HepG2 (cell line): ENCODE measurements at regions not wholly inside any gene's neighbourhood (a gene's known extent, or its start where the extent isn't known, plus 50 kb on each side); places are given as distances from the start of the nearest gene placed in this dataset.

Experiments
- ATAC-seq: fragments of 200-7000 bp; cut with Tn5 transposase; 3 replicates; pipeline ENCODE4 v1.9.1; 2020; ENCODE audit warnings: mild to moderate bottlenecking, moderate library complexity
- BruUV-seq: library from RNA; stranded (reverse); fragments of 400-500 nt; replicated peaks from 2 replicates; lab custom pipeline; 2021; lab: Mats Ljungman, UMichigan
- CTCF ChIA-PET: fragments of 300-600 bp; formaldehyde crosslinking; extraction: SDS; loops from one replicate; lab custom pipeline; 2021; ENCODE audit warnings: low total read pairs, inconsistent platforms, low intra/inter-chr PET ratio; lab: Yijun Ruan, JAX
- POLR2A ChIA-PET: fragments of 350-600 bp; sonication (Branson Sonifier 250); formaldehyde crosslinking; loops from one replicate; lab custom pipeline; 2020; ENCODE audit warnings: antibody characterized with exemption, inconsistent platforms; lab: Yijun Ruan, JAX
- DNase-seq: peaks from one replicate; pipeline ENCODE4 v3.0.0-alpha.2; 2015; ENCODE audit warnings: low spot score
- FAIRE-seq: peaks from 3 replicates; lab custom pipeline; 2011; peaks lifted over from hg19 to GRCh38; lab: Jason Lieb, UNC
- H2AFZ ChIP-seq: one replicate; pipeline ENCODE4 v1.6.1; 2011; ENCODE audit warnings: low read length, inconsistent platforms
- H3K27ac ChIP-seq: fragments of 300-600 bp; 3 replicates; pipeline ENCODE4 v1.8.0; 2011; ENCODE audit warnings: mixed run types, mild to moderate bottlenecking, mixed read lengths, low read length, inconsistent platforms; ENCODE audit not compliant: insufficient read depth; ENCODE audit errors: extremely low read length
- H3K27me3 ChIP-seq, 2 experiments: fragments of 200-600 bp in 1 of 2; 2 replicates in 1 of 2; 3 replicates in 1 of 2; pipeline versions ENCODE4 v1.6.0 to v1.8.0; 2011; ENCODE audit warnings: low read length in 2 of 2, mild to moderate bottlenecking in 2 of 2, moderate library complexity in 2 of 2, inconsistent platforms in 1 of 2; ENCODE audit not compliant: insufficient read depth in 2 of 2, control insufficient read depth in 1 of 2
- H3K36me3 ChIP-seq, 2 experiments: fragments of 200-600 bp in 1 of 2; replicated peaks in 1 of 2; 2 replicates in 1 of 2; 3 replicates in 1 of 2; pipeline versions ENCODE4 v1.5.1 to v1.8.0; 2011; ENCODE audit warnings: low read length in 2 of 2, inconsistent platforms in 1 of 2; ENCODE audit not compliant: insufficient read depth in 2 of 2, control insufficient read depth in 1 of 2
- H3K4me1 ChIP-seq: 2 replicates; pipeline ENCODE4 v1.5.1; 2012; ENCODE audit warnings: low read length, inconsistent platforms; ENCODE audit not compliant: insufficient read depth
- H3K4me2 ChIP-seq: 2 replicates; pipeline ENCODE4 v1.6.0; 2011; ENCODE audit warnings: low read depth, low read length, inconsistent platforms
- H3K4me3 ChIP-seq, 3 experiments: fragments of 200-600 bp in 1 of 3; sonication (generic), shearing (Covaris generic) in 1 of 3; replicated peaks in 1 of 3; 2 replicates each; pipeline ENCODE4 v1.5.1; 2011 to 2016; ENCODE audit warnings: low read length in 3 of 3, inconsistent platforms in 2 of 3, low read depth in 2 of 3, mild to moderate bottlenecking in 2 of 3, control low read depth in 1 of 3, mixed read lengths in 1 of 3; ENCODE audit not compliant: insufficient read depth in 1 of 3
- H3K79me2 ChIP-seq: one replicate; pipeline ENCODE4 v1.6.1; 2011; ENCODE audit warnings: low read length, inconsistent platforms; ENCODE audit not compliant: insufficient read depth
- H3K9ac ChIP-seq: 2 replicates; pipeline ENCODE4 v1.6.0; 2011; ENCODE audit warnings: mild to moderate bottlenecking, low read depth, low read length, inconsistent platforms; ENCODE audit not compliant: insufficient read depth
- H3K9me3 ChIP-seq: 2 replicates; pipeline ENCODE4 v1.5.1; 2012; ENCODE audit warnings: mild to moderate bottlenecking, low read length
- H4K20me1 ChIP-seq: 2 replicates; pipeline ENCODE4 v1.6.0; 2011; ENCODE audit warnings: inconsistent platforms, mild to moderate bottlenecking, low read length, moderate library complexity; ENCODE audit not compliant: insufficient read depth
- ADNP ChIP-seq: sonication (generic); formaldehyde crosslinking; IDR thresholded peaks from 2 replicates; pipeline ENCODE4 v1.4.0; 2020; ENCODE audit warnings: missing genetic modification reagents
- FOXJ3 ChIP-seq: sonication (generic); formaldehyde crosslinking; IDR thresholded peaks from 2 replicates; pipeline ENCODE4 v1.4.0; 2020; ENCODE audit warnings: missing genetic modification reagents, mild to moderate bottlenecking, borderline replicate concordance
- IRX3 ChIP-seq: sonication (generic); formaldehyde crosslinking; IDR thresholded peaks from 2 replicates; pipeline ENCODE4 v1.8.1; 2023; ENCODE audit warnings: mild to moderate bottlenecking, low read depth, missing genetic modification reagents, borderline replicate concordance
- MTA1 ChIP-seq: sonication (generic); formaldehyde crosslinking; IDR thresholded peaks from 2 replicates; pipeline ENCODE4 v1.4.0; 2020; ENCODE audit warnings: missing genetic modification reagents, mild to moderate bottlenecking, borderline replicate concordance
- NR2C2 ChIP-seq: sonication (generic); formaldehyde crosslinking; IDR thresholded peaks from 2 replicates; pipeline ENCODE4 v1.4.0; 2020; ENCODE audit warnings: missing genetic modification reagents, mild to moderate bottlenecking, moderate library complexity, borderline replicate concordance
- SMC3 ChIP-seq: IDR thresholded peaks from 2 replicates; pipeline ENCODE4 v1.6.1; 2011; ENCODE audit warnings: low read length, improper control_type of control experiment
- ZNF180 ChIP-seq: sonication (generic); formaldehyde crosslinking; IDR thresholded peaks from 2 replicates; pipeline ENCODE4 v1.4.0; 2020; ENCODE audit warnings: low read depth, missing genetic modification reagents, borderline replicate concordance
- ZNF546 ChIP-seq: sonication (generic); formaldehyde crosslinking; conservative IDR thresholded peaks from 2 replicates; pipeline ENCODE4 v1.8.1; 2023; ENCODE audit warnings: mild to moderate bottlenecking, missing genetic modification reagents
- whole genome bisulfite sequencing: methylation state at CpG from one replicate; pipeline ENCODE4 v1.1.6; 2017; ENCODE audit warnings: low lambda C conversion rate; 5-methylcytosine and 5-hydroxymethylcytosine counted together
- in situ Hi-C: cut with HindIII; loops from 2 replicates; pipeline ENCODE4 v1.10.0; 2017; ENCODE audit warnings: low pct_unique_long_range_greater_than_20kb; ENCODE audit not compliant: extremely low pct_ligation_motif_present
- intact Hi-C: fragments of 100-400 bp; cut with micrococcal nuclease; formaldehyde crosslinking; loops from one replicate; pipeline ENCODE4 v1.10.0; 2022; ENCODE audit not compliant: unreplicated experiment
- TF ChIP-seq, protein P1 (sequence below): sonication (generic); formaldehyde crosslinking; IDR thresholded peaks from 2 replicates; pipeline ENCODE4 v1.8.1; 2023; ENCODE audit warnings: missing genetic modification reagents, inconsistent platforms, borderline replicate concordance
- TF ChIP-seq, protein P2 (sequence below): fragments of 450-650 bp; IDR thresholded peaks from 2 replicates; pipeline ENCODE4 v1.6.1; 2016
- TF ChIP-seq, protein P3 (sequence below): sonication (generic); formaldehyde crosslinking; IDR thresholded peaks from 2 replicates; pipeline ENCODE4 v1.4.0; 2020; ENCODE audit warnings: mild to moderate bottlenecking, missing genetic modification reagents

DNA sequence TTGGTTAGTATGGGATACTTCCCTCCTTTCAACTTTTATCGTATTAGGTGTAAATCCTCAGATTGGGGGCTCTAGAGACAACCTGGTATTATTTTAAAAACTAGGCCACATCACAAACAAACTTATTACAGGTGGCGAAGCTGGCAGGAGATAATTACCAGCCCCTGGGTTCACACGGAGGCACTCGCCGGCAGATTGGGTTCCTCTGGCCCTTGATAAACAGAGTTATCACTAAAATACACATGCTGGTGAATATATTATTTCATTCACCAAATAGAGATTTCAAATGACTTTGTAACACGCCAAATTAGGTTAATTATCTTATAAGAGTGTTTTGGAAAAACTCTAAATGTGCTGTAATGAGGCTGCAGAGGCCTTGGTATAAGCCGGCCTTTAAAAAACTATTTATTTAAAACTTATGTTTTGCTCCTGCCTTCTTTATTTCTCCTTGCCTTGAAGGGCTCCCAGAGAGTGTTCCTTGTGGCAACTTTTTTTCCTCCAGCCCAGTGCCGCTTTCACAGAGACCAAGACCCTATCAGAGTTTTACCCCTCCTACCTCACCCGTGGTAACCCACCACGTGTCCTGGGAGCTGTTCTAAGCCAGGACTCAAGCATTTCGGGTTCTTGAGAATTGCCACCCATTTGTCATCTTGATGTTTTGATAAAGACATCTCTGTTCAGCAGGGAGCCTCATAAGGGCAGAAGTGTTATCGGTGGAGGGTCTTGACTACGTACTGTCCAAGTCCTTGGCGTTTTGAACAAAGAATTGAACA, 468.6 kb upstream of the CFAP20DC start:
- FAIRE-seq (no peak), DNase-seq (no peak), ATAC-seq (no peak)
- BruUV-seq, result no TSS peak
- Histone ChIP-seq H3K4me2 (no peak overlapping the region), H3K27ac (no peak overlapping the region), H3K36me3 (no peaks in the 10 kb centered on the region), H3K4me3 (no peak overlapping the region), H4K20me1 (no peaks in the 10 kb centered on the region), H2AFZ (no peak overlapping the region), H3K79me2 (no peaks in the 10 kb centered on the region), H3K9ac (no peak overlapping the region), H3K27me3 (no peaks in the 10 kb centered on the region; a peak in 3 of 5 replicates), H3K4me1 (no peaks in the 10 kb centered on the region), H3K9me3 (no peaks in the 10 kb centered on the region)
- WGBS, result 30% methylated on average over 14 of the region's 14 CpGs
- POLR2A ChIA-PET, result no interaction called here
- CTCF ChIA-PET, result no interaction called here
- in situ Hi-C loops (no loop called here), intact Hi-C loops (no loop called here)
- TF ChIP-seq, protein P1, sequence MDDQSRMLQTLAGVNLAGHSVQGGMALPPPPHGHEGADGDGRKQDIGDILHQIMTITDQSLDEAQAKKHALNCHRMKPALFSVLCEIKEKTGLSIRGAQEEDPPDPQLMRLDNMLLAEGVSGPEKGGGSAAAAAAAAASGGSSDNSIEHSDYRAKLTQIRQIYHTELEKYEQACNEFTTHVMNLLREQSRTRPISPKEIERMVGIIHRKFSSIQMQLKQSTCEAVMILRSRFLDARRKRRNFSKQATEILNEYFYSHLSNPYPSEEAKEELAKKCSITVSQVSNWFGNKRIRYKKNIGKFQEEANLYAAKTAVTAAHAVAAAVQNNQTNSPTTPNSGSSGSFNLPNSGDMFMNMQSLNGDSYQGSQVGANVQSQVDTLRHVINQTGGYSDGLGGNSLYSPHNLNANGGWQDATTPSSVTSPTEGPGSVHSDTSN (CRISPR knock-in tag), result no peak
- TF ChIP-seq NR2C2 (CRISPR knock-in tag) (no peak), ZNF546 (CRISPR knock-in tag) (no peak)

DNA sequence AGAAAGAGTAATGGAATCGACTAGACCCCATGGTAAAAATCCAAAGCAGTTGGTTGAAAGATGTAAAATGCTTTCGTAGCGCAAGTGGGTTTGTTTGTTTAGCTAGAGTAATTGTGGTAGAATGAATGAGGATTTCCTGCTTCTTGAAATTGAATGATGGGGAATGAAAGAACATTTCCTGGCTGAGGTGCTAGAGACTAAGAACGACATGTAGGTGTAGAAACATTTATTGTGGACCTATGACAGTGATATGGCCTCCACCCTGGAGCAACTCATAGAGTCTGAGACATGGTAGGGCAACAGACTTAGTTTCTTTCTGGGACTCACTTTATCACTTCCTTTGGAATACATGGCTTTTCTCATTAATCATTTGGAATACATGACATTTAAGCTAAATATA, 467.6 kb upstream of the CFAP20DC start:
- WGBS, result 50% methylated on average over 4 of the region's 4 CpGs
- H4K20me1 ChIP-seq, result no peaks in the 10 kb centered on the region
- ChIA-PET POLR2A (no interaction called here), CTCF (no interaction called here)
- H2AFZ ChIP-seq, result no peak overlapping the region
- no peak overlapping the region for H3K9ac ChIP-seq
- no peaks in the 10 kb centered on the region; a peak in 3 of 5 replicates for H3K27me3 ChIP-seq
- H3K4me1 ChIP-seq, result no peaks in the 10 kb centered on the region
- DNase-seq, result no peak
- no peak overlapping the region for H3K4me3 ChIP-seq
- no TSS peak for BruUV-seq
- H3K4me2 ChIP-seq, result no peak overlapping the region
- in situ Hi-C loops, result no loop called here
- H3K9me3 ChIP-seq, result no peaks in the 10 kb centered on the region
- ATAC-seq, result no peak
- intact Hi-C loops, result no loop called here
- H3K36me3 ChIP-seq, result no peaks in the 10 kb centered on the region
- H3K27ac ChIP-seq, result no peak overlapping the region
- no peaks in the 10 kb centered on the region for H3K79me2 ChIP-seq
- FAIRE-seq, result no peak
- TF ChIP-seq IRX3 (CRISPR knock-in tag) (no peak), ADNP (no peak), SMC3 (no peak), ZNF180 (CRISPR knock-in tag) (no peak), MTA1 (CRISPR knock-in tag) (no peak), FOXJ3 (CRISPR knock-in tag) (no peak)
- TF ChIP-seq, protein P2, sequence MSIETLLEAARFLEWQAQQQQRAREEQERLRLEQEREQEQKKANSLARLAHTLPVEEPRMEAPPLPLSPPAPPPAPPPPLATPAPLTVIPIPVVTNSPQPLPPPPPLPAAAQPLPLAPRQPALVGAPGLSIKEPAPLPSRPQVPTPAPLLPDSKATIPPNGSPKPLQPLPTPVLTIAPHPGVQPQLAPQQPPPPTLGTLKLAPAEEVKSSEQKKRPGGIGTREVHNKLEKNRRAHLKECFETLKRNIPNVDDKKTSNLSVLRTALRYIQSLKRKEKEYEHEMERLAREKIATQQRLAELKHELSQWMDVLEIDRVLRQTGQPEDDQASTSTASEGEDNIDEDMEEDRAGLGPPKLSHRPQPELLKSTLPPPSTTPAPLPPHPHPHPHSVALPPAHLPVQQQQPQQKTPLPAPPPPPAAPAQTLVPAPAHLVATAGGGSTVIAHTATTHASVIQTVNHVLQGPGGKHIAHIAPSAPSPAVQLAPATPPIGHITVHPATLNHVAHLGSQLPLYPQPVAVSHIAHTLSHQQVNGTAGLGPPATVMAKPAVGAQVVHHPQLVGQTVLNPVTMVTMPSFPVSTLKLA, result no peak
- TF ChIP-seq, protein P3, sequence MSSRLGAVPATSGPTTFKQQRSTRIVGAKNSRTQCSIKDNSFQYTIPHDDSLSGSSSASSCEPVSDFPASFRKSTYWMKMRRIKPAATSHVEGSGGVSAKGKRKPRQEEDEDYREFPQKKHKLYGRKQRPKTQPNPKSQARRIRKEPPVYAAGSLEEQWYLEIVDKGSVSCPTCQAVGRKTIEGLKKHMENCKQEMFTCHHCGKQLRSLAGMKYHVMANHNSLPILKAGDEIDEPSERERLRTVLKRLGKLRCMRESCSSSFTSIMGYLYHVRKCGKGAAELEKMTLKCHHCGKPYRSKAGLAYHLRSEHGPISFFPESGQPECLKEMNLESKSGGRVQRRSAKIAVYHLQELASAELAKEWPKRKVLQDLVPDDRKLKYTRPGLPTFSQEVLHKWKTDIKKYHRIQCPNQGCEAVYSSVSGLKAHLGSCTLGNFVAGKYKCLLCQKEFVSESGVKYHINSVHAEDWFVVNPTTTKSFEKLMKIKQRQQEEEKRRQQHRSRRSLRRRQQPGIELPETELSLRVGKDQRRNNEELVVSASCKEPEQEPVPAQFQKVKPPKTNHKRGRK (CRISPR knock-in tag), result no peak
